ENCODE measurements at regions not wholly inside any gene's neighbourhood (a gene's known extent, or its start where the extent isn't known, plus 50 kb on each side); places are given as distances from the start of the nearest gene placed in this dataset.

DNA sequence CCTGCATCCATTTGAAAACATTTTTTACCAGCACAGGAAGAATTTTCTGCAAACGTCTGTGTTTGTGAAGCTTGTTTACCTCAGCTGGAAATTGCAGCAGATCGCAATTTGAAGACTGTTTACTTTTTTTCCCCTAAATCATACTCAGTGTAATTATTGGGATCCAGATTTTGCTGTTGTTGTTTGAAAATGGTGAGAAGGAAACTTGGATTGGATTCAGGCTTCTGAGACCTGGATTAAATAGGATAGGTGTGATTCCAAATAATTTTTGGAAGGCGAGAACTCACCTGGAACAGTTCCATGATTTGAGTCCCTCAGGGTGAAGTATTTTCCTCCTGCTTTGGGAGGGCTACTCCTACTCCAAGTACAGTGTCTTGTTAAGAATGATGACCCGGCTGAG is 279.8 kb downstream of the STIM2 start:
- Histone ChIP-seq H3K4me1 (no peaks in the 10 kb centered on the region), H3K36me3 (no peaks in the 10 kb centered on the region), H3K4me3 (no peak overlapping the region), H3K27me3 (no peaks in the 10 kb centered on the region), H3K9me3 (no peaks in the 10 kb centered on the region), H3K27ac (no peak overlapping the region)
- no peak for DNase-seq
- TF ChIP-seq POLR2A (IDR thresholded peaks at IDR 0.05), result no peak
- TF ChIP-seq, protein P1, sequence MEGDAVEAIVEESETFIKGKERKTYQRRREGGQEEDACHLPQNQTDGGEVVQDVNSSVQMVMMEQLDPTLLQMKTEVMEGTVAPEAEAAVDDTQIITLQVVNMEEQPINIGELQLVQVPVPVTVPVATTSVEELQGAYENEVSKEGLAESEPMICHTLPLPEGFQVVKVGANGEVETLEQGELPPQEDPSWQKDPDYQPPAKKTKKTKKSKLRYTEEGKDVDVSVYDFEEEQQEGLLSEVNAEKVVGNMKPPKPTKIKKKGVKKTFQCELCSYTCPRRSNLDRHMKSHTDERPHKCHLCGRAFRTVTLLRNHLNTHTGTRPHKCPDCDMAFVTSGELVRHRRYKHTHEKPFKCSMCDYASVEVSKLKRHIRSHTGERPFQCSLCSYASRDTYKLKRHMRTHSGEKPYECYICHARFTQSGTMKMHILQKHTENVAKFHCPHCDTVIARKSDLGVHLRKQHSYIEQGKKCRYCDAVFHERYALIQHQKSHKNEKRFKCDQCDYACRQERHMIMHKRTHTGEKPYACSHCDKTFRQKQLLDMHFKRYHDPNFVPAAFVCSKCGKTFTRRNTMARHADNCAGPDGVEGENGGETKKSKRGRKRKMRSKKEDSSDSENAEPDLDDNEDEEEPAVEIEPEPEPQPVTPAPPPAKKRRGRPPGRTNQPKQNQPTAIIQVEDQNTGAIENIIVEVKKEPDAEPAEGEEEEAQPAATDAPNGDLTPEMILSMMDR (IDR thresholded peaks at IDR 0.05), result no peak

GRCh38 chr4:27141530-27141929 is 280.9 kb downstream of the STIM2 start:
- Histone ChIP-seq H3K27ac (no peak overlapping the region), H3K4me1 (no peaks in the 10 kb centered on the region), H3K27me3 (no peaks in the 10 kb centered on the region), H3K4me3 (no peak overlapping the region), H3K36me3 (no peaks in the 10 kb centered on the region), H3K9me3 (no peaks in the 10 kb centered on the region)
- no peak for TF ChIP-seq POLR2A (IDR thresholded peaks at IDR 0.05)
- TF ChIP-seq, protein P1 (IDR thresholded peaks at IDR 0.05), result no peak
- DNase-seq, result no peak

DNA sequence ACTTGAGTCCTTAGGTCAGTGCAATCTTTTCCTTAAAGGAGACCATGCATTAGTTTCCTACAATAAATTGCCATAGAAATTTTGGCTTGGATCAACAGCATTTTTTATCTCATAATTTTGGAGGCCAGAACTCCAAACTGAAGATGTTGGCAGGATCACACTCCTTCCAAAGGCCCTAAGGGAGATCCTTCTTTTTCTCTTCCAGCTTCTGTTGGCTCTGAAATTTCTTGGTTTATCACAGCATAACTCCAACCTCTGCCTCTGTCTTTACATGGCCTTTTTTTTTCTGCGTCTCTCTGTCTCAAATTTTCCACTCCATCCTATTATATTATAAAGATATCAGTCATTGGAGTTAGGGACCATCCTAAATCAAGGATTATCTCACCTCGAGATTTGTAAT is 282.2 kb downstream of the STIM2 start:
- no peak overlapping the region for H3K4me3 ChIP-seq
- no peak for DNase-seq
- no peaks in the 10 kb centered on the region for H3K4me1 ChIP-seq
- H3K9me3 ChIP-seq, result no peaks in the 10 kb centered on the region
- no peak overlapping the region for H3K27ac ChIP-seq
- TF ChIP-seq, protein P1 (IDR thresholded peaks at IDR 0.05), result no peak
- TF ChIP-seq POLR2A (IDR thresholded peaks at IDR 0.05), result no peak
- H3K27me3 ChIP-seq, result no peaks in the 10 kb centered on the region
- no peaks in the 10 kb centered on the region for H3K36me3 ChIP-seq

DNA sequence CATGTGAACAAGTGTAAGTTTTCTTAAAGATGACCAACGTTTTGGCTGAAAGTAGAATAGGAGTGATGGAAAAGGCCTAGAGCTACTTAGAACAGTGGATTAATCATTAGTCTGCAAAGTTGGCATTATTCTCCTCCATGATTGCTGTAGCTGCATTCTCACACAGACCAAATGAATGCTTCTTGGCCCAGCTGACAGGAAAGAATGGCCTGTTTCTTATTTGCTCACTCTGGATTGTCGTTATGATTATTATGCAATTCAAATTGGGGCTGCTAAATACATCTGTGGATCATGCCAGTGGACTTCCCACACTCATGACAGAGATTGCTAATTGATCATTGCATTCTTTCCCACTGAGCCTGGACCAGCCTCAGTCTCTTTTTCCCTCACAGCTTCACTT is 285.0 kb downstream of the STIM2 start:
- Histone ChIP-seq H3K4me1 (no peaks in the 10 kb centered on the region), H3K27ac (no peak overlapping the region), H3K27me3 (no peaks in the 10 kb centered on the region), H3K9me3 (no peaks in the 10 kb centered on the region), H3K36me3 (no peaks in the 10 kb centered on the region), H3K4me3 (no peak overlapping the region)
- TF ChIP-seq, protein P1 (IDR thresholded peaks at IDR 0.05), result no peak
- no peak for TF ChIP-seq POLR2A (IDR thresholded peaks at IDR 0.05)
- DNase-seq, result no peak

DNA sequence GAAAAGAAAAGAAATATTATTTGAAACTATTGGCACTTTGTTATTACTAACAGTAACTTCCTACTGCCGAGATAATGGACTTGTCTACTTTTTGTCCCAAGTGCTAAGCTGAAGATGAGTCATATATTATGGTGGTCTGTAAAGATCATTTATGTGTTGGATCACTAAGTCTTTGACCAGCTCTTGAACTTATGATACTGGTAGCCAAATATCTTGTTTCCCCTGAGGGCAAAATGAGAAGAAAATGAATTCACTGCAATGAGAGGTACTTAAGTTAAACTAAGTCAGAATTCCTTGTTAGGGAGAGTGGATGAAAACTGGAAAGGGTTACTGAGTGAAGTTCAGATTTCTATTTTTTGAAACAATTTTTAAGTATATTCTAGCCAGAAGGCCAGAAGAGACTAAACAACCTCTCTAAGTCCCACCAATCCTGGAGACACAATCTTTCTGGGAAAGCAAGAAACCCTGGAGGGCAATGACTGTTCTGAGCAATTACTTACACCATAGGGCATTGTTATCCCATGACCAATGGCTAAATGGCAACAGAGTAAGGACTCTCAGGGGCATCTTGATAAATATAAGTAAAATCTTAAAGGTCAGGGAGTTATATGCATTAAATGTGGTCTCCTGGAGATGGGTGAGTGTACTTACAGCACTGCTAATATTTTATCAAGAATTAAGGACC is 287.7 kb downstream of the STIM2 start:
- no peaks in the 10 kb centered on the region for H3K27me3 ChIP-seq
- no peak overlapping the region for H3K4me3 ChIP-seq
- H3K27ac ChIP-seq, result no peak overlapping the region
- no peaks in the 10 kb centered on the region for H3K9me3 ChIP-seq
- DNase-seq, result no peak
- H3K4me1 ChIP-seq, result no peaks in the 10 kb centered on the region
- no peaks in the 10 kb centered on the region for H3K36me3 ChIP-seq
- TF ChIP-seq, protein P1 (IDR thresholded peaks at IDR 0.05), result no peak
- no peak for TF ChIP-seq POLR2A (IDR thresholded peaks at IDR 0.05)
